Nephron (organoid): ENCODE measurements at regions not wholly inside any gene's neighbourhood (a gene's known extent, or its start where the extent isn't known, plus 50 kb on each side); places are given as distances from the start of the nearest gene placed in this dataset.

Source experiments
- H3K27ac Mint-ChIP-seq, 3 experiments: 2 replicates each; pipeline ENCODE4 v1.8.0; 2020; ENCODE audit warnings: mixed read lengths in 3 of 3, mild to moderate bottlenecking in 2 of 3, moderate library complexity in 1 of 3
- H3K27me3 Mint-ChIP-seq: 2 replicates; pipeline ENCODE4 v1.8.0; 2021; ENCODE audit warnings: low read depth, mild to moderate bottlenecking, moderate library complexity, mixed read lengths
- H3K36me3 Mint-ChIP-seq: 2 replicates; pipeline ENCODE4 v1.8.0; 2020; ENCODE audit warnings: low read depth, mixed read lengths
- H3K4me1 Mint-ChIP-seq: 2 replicates; pipeline ENCODE4 v1.8.0; 2020; ENCODE audit warnings: mixed read lengths
- H3K4me3 Mint-ChIP-seq, 3 experiments: 2 replicates each; pipeline ENCODE4 v1.8.0; 2020; ENCODE audit warnings: mild to moderate bottlenecking in 3 of 3, mixed read lengths in 3 of 3, moderate library complexity in 2 of 3
- H3K9me3 Mint-ChIP-seq: 2 replicates; pipeline ENCODE4 v1.8.0; 2020; ENCODE audit warnings: mixed read lengths
- CTCF ChIP-seq, 3 experiments: fragments of 200-600 bp; sonication (generic); IDR thresholded peaks; one replicate each; pipeline ENCODE4 v1.5.0; 2021; ENCODE audit warnings: antibody characterized with exemption in 3 of 3; ENCODE audit not compliant: unreplicated experiment in 3 of 3

GRCh38 chr5:8429778-8430758 lies 561.1 kb downstream of the MTRR start:
- Mint-ChIP-seq H3K4me1 (no peaks in the 10 kb centered on the region), H3K27ac (no peak overlapping the region), H3K36me3 (no peaks in the 10 kb centered on the region), H3K27me3 (peaks cover 4% of the 10 kb centered on the region), H3K4me3 (no peak overlapping the region), H3K9me3 (peaks cover 6% of the 10 kb centered on the region)
- TF ChIP-seq CTCF (IDR thresholded peaks at IDR 0.05; ENCODE audit: unreplicated experiment in 3 of 3), result no peak

- no peak overlapping the region for H3K4me3 Mint-ChIP-seq
- no peak overlapping the region for H3K27ac Mint-ChIP-seq
- no peaks in the 10 kb centered on the region for H3K4me1 Mint-ChIP-seq
- no peaks in the 10 kb centered on the region for H3K27me3 Mint-ChIP-seq
- H3K36me3 Mint-ChIP-seq, result no peaks in the 10 kb centered on the region
- H3K9me3 Mint-ChIP-seq, result no peaks in the 10 kb centered on the region
- TF ChIP-seq CTCF (IDR thresholded peaks at IDR 0.05; ENCODE audit: unreplicated experiment in 3 of 3), result no peak
These were observed 565.6 kb downstream of the MTRR start for GRCh38 chr5:8434501-8434900.

GRCh38 chr5:8436924-8437323 lies 568.0 kb downstream of the MTRR start:
- Mint-ChIP-seq H3K4me1 (no peaks in the 10 kb centered on the region), H3K4me3 (no peak overlapping the region), H3K27me3 (no peaks in the 10 kb centered on the region), H3K36me3 (no peaks in the 10 kb centered on the region), H3K9me3 (no peaks in the 10 kb centered on the region), H3K27ac (no peak overlapping the region)
- no peak for TF ChIP-seq CTCF (IDR thresholded peaks at IDR 0.05; ENCODE audit: unreplicated experiment in 3 of 3)

DNA sequence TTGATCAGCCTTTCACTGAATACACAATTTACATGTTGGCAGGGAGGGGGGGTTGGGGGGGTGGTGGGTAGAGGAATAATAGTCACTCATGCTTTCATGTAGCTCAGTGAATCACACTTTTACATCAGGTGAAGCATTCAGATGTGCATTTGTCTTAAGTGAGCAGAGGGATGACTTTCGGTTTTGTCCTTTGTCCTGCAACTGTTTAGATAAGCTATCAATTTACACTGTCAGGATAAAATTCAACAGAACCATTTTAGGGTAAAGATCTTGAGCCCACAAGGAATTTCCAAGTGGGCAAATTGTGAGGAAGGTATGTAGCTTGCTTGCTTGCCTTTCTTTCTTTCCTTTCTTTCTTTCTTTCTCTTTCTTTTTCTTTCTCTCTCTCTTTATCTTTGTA lies 576.2 kb downstream of the MTRR start:
- H3K36me3 Mint-ChIP-seq, result no peaks in the 10 kb centered on the region
- no peak overlapping the region for H3K4me3 Mint-ChIP-seq
- no peak overlapping the region for H3K27ac Mint-ChIP-seq
- no peaks in the 10 kb centered on the region for H3K4me1 Mint-ChIP-seq
- H3K27me3 Mint-ChIP-seq, result no peaks in the 10 kb centered on the region
- TF ChIP-seq CTCF (IDR thresholded peaks at IDR 0.05; ENCODE audit: unreplicated experiment in 3 of 3), result no peak
- H3K9me3 Mint-ChIP-seq, result peaks cover 9% of the 10 kb centered on the region

- H3K4me1 Mint-ChIP-seq, result no peaks in the 10 kb centered on the region
- H3K4me3 Mint-ChIP-seq, result no peak overlapping the region
- TF ChIP-seq CTCF (IDR thresholded peaks at IDR 0.05; ENCODE audit: unreplicated experiment in 3 of 3), result no peak
- H3K36me3 Mint-ChIP-seq, result no peaks in the 10 kb centered on the region
- H3K27me3 Mint-ChIP-seq, result no peaks in the 10 kb centered on the region
- H3K27ac Mint-ChIP-seq, result no peak overlapping the region
- H3K9me3 Mint-ChIP-seq, result peaks cover 9% of the 10 kb centered on the region
These were observed 577.2 kb downstream of the MTRR start for GRCh38 chr5:8446179-8446578.

GRCh38 chr5:8456846-8457186 lies 587.9 kb downstream of the MTRR start:
- Mint-ChIP-seq H3K27me3 (no peaks in the 10 kb centered on the region), H3K36me3 (no peaks in the 10 kb centered on the region), H3K4me3 (no peak overlapping the region), H3K9me3 (peaks cover 3% of the 10 kb centered on the region), H3K27ac (no peak overlapping the region), H3K4me1 (no peaks in the 10 kb centered on the region)
- TF ChIP-seq CTCF (IDR thresholded peaks at IDR 0.05; ENCODE audit: unreplicated experiment in 3 of 3), result no peak
